Body of pancreas (tissue), 4 donors: ENCODE measurements at regions not wholly inside any gene's neighbourhood (a gene's known extent, or its start where the extent isn't known, plus 50 kb on each side); places are given as distances from the start of the nearest gene placed in this dataset.

ENCODE experiments used
- ATAC-seq: fragments of 150-250 bp; one replicate; pipeline ENCODE4 v1.9.1; 2016
- DNase-seq, 4 donors: peaks; one replicate each; pipeline ENCODE4 v3.0.0-alpha.2; 2019
- H3K27ac ChIP-seq, 4 donors: fragments of 200-600 bp; sonication (generic); 1 replicate in 3 of 4; 2 replicates in 1 of 4; pipeline versions ENCODE4 v1.5.1 to v1.6.1; 2016 to 2019; ENCODE audit warnings: mild to moderate bottlenecking in 1 of 4, mixed read lengths in 1 of 4, moderate library complexity in 1 of 4
- H3K27me3 ChIP-seq, 2 donors: fragments of 200-600 bp; sonication (generic); one replicate each; pipeline ENCODE4 v1.6.0; 2016; ENCODE audit warnings: mild to moderate bottlenecking in 1 of 2
- H3K36me3 ChIP-seq, 2 donors: fragments of 200-600 bp; sonication (generic); replicated peaks in 1 of 2; 2 replicates each; pipeline ENCODE4 v1.5.1; 2016; ENCODE audit warnings: low read depth in 2 of 2; ENCODE audit not compliant: insufficient read depth in 1 of 2
- H3K4me1 ChIP-seq: fragments of 200-600 bp; sonication (generic); one replicate; pipeline ENCODE4 v1.6.0; 2016
- H3K4me3 ChIP-seq, 2 donors: fragments of 200-600 bp; sonication (generic); 1 replicate in 1 of 2; 2 replicates in 1 of 2; pipeline ENCODE4 v1.5.1; 2016 to 2019
- H3K9me3 ChIP-seq, 3 donors: fragments of 200-600 bp; sonication (generic); 1 replicate in 2 of 3; 2 replicates in 1 of 3; pipeline ENCODE4 v1.5.1; 2016
- POLR2A ChIP-seq, 3 donors: fragments of 450-650 bp; IDR thresholded peaks; one replicate each; pipeline ENCODE4 v1.6.1; 2016; ENCODE audit warnings: antibody characterized with exemption in 3 of 3, mild to moderate bottlenecking in 2 of 3
- WGBS, 2 donors: methylation state at CpG; one replicate each; pipeline ENCODE4 v1.1.5; 2017; 5-methylcytosine and 5-hydroxymethylcytosine counted together
- intact Hi-C: fragments of 100-400 bp; cut with DNase I; formaldehyde crosslinking; loops from one replicate; pipeline ENCODE4 v1.15.1; 2023
- TF ChIP-seq, protein P1 (sequence below), 7 experiments: fragments of 450-650 bp in 4 of 7; fragments of 200-600 bp in 3 of 7; sonication (generic) in 3 of 7; IDR thresholded peaks; one replicate each; pipeline ENCODE4 v1.5.1; 2016 to 2019; ENCODE audit warnings: antibody characterized with exemption in 7 of 7

DNA sequence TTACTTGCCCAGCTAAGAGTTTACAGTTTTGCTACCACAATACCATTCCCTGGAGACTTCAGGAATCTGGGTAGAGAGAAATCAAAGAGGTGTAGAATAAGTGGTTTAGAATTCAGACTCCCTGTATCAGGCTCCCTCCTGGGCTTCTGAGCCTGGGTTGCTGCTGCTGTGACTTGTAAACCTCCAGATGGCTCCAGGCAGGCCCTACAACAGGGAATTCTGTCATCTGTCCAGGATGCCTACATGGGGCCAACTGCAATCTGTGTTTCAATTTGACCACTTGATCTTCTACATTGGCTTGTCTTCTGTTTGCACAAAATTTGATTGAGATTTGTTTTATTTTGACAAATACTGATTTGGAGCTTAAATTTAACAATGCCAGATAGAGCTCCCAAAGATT lies 183.9 kb downstream of the RAD51AP2 start:
- no peak for TF ChIP-seq POLR2A (IDR thresholded peaks at IDR 0.05)
- TF ChIP-seq, protein P1, sequence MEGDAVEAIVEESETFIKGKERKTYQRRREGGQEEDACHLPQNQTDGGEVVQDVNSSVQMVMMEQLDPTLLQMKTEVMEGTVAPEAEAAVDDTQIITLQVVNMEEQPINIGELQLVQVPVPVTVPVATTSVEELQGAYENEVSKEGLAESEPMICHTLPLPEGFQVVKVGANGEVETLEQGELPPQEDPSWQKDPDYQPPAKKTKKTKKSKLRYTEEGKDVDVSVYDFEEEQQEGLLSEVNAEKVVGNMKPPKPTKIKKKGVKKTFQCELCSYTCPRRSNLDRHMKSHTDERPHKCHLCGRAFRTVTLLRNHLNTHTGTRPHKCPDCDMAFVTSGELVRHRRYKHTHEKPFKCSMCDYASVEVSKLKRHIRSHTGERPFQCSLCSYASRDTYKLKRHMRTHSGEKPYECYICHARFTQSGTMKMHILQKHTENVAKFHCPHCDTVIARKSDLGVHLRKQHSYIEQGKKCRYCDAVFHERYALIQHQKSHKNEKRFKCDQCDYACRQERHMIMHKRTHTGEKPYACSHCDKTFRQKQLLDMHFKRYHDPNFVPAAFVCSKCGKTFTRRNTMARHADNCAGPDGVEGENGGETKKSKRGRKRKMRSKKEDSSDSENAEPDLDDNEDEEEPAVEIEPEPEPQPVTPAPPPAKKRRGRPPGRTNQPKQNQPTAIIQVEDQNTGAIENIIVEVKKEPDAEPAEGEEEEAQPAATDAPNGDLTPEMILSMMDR (IDR thresholded peaks at IDR 0.05): no peak
- H3K4me3 ChIP-seq: no peak overlapping the region
- no peaks in the 10 kb centered on the region for H3K9me3 ChIP-seq
- H3K36me3 ChIP-seq: no peaks in the 10 kb centered on the region
- ATAC-seq (no peak), DNase-seq (no peak)
- H3K27me3 ChIP-seq: no peaks in the 10 kb centered on the region
- H3K27ac ChIP-seq: no peak overlapping the region
- no peaks in the 10 kb centered on the region for H3K4me1 ChIP-seq
- intact Hi-C loops: no loop called here

DNA sequence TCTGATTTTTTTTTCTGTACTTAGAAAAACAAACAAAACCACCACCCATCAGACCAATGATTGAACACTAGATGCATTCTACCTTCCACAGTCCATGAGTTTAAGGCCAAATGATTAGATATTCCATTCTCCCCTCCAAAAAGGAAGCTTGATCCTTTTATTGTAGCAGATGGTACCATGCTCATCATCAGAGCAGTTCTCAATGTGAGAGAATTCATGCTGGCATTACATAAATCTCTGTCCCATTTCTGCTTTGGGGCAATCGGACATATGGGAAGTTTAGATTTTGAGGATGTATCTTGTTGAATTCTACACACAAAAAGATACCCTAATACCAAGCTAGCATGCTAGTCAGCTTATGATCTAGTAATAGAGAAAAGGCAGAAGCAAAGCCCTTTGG lies 186.6 kb downstream of the RAD51AP2 start:
- 56 to 67% methylated on average over 1 of the region's 1 CpG for WGBS, 2 donors
- TF ChIP-seq, protein P1 (IDR thresholded peaks at IDR 0.05): no peak
- TF ChIP-seq POLR2A (IDR thresholded peaks at IDR 0.05): no peak

DNA sequence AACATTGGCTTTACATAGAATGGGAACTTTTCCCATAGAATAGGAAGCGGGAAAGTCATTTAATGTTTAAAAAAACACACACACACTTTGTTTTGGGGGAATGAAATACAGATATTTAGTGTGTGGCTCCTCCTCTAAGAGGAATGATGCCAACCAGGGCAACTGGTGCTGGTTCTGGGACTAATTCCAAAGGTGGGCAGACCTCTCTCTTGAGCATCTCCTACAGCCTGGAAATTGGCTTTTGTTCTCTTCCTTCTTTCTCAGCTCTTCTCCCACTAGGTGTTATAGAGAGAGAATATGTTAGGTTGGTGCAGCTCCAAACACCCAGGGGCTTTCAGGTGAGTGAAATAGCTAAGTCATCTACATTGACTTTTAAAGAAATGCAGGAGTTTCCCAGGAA lies 190.1 kb downstream of the RAD51AP2 start:
- no peak for DNase-seq
- no peak for ATAC-seq
- no peak overlapping the region for H3K27ac ChIP-seq
- 53 to 74% methylated on average over 1 of the region's 1 CpG for WGBS, 2 donors
- no peaks in the 10 kb centered on the region for H3K9me3 ChIP-seq
- no peaks in the 10 kb centered on the region for H3K36me3 ChIP-seq
- no peak overlapping the region for H3K4me3 ChIP-seq
- TF ChIP-seq, protein P1 (IDR thresholded peaks at IDR 0.05): no peak
- no peak for TF ChIP-seq POLR2A (IDR thresholded peaks at IDR 0.05)
- no peaks in the 10 kb centered on the region for H3K4me1 ChIP-seq
- H3K27me3 ChIP-seq: no peaks in the 10 kb centered on the region
- intact Hi-C loops: no loop called here

More for the DNA sequence above, 186.6 kb downstream of the RAD51AP2 start:
- ATAC-seq (no peak), DNase-seq (no peak)
- Histone ChIP-seq H3K27me3 (no peaks in the 10 kb centered on the region), H3K36me3 (no peaks in the 10 kb centered on the region), H3K4me1 (no peaks in the 10 kb centered on the region), H3K4me3 (no peak overlapping the region), H3K9me3 (no peaks in the 10 kb centered on the region), H3K27ac (no peak overlapping the region)
- intact Hi-C loops: no loop called here

- 63 to 68% methylated on average over 4 of the region's 4 CpGs for WGBS, 2 donors
- no peak overlapping the region for H3K27ac ChIP-seq
- no peak for TF ChIP-seq POLR2A (IDR thresholded peaks at IDR 0.05)
- TF ChIP-seq, protein P1 (IDR thresholded peaks at IDR 0.05): no peak
- intact Hi-C loops: no loop called here
- H3K4me3 ChIP-seq: no peak overlapping the region
- ATAC-seq (no peak), DNase-seq (no peak)
- no peaks in the 10 kb centered on the region for H3K36me3 ChIP-seq
- no peaks in the 10 kb centered on the region for H3K4me1 ChIP-seq
- no peaks in the 10 kb centered on the region for H3K27me3 ChIP-seq
- H3K9me3 ChIP-seq: no peaks in the 10 kb centered on the region
These were observed 190.6 kb downstream of the RAD51AP2 start for GRCh38 chr2:17327649-17328048.

- intact Hi-C loops: no loop called here
- no peak for ATAC-seq
- no peaks in the 10 kb centered on the region for H3K36me3 ChIP-seq
- 42 to 45% methylated on average over 2 of the region's 2 CpGs for WGBS, 2 donors
- H3K27ac ChIP-seq: no peak overlapping the region
- no peak for TF ChIP-seq POLR2A (IDR thresholded peaks at IDR 0.05)
- TF ChIP-seq, protein P1 (IDR thresholded peaks at IDR 0.05): no peak
- no peak overlapping the region for H3K4me3 ChIP-seq
- no peak for DNase-seq
- H3K9me3 ChIP-seq: no peaks in the 10 kb centered on the region
- no peaks in the 10 kb centered on the region for H3K27me3 ChIP-seq
- no peaks in the 10 kb centered on the region for H3K4me1 ChIP-seq
These were observed 191.5 kb downstream of the RAD51AP2 start for GRCh38 chr2:17326717-17327116.
